OCI-LY1 (cell line): ENCODE measurements at regions not wholly inside any gene's neighbourhood (a gene's known extent, or its start where the extent isn't known, plus 50 kb on each side); places are given as distances from the start of the nearest gene placed in this dataset.

Experiments used
- H2AFZ ChIP-seq: fragments of 200-600 bp; sonication (generic), shearing (Covaris generic); 2 replicates; pipeline ENCODE4 v1.6.0; 2014; ENCODE audit warnings: antibody characterized with exemption, mild to moderate bottlenecking, low read length
- H3F3A ChIP-seq: fragments of 200-600 bp; sonication (generic), shearing (Covaris generic); 2 replicates; pipeline ENCODE4 v1.6.0; 2014; ENCODE audit warnings: mild to moderate bottlenecking, antibody characterized with exemption, low read length, moderate library complexity; ENCODE audit not compliant: insufficient read depth
- H3K27ac ChIP-seq: fragments of 200-600 bp; sonication (generic); 2 replicates; pipeline ENCODE4 v1.5.1; 2014; ENCODE audit warnings: low read length, mixed run types, mild to moderate bottlenecking, low read depth; ENCODE audit not compliant: poor library complexity, severe bottlenecking
- H3K27me3 ChIP-seq: fragments of 200-600 bp; sonication (generic); 2 replicates; pipeline ENCODE4 v1.6.0; 2014; ENCODE audit warnings: antibody characterized with exemption, mild to moderate bottlenecking, low read length, moderate library complexity; ENCODE audit not compliant: insufficient read depth
- H3K36me3 ChIP-seq: fragments of 200-600 bp; sonication (generic); 2 replicates; pipeline ENCODE4 v1.6.1; 2014; ENCODE audit warnings: mild to moderate bottlenecking, antibody characterized with exemption, low read length, moderate library complexity, mixed read lengths; ENCODE audit not compliant: insufficient read depth
- H3K4me1 ChIP-seq: fragments of 200-600 bp; sonication (generic); 2 replicates; pipeline ENCODE4 v1.5.1; 2014; ENCODE audit warnings: mild to moderate bottlenecking, low read length, moderate library complexity; ENCODE audit not compliant: insufficient read depth, severe bottlenecking
- H3K4me2 ChIP-seq: fragments of 200-600 bp; sonication (generic), shearing (Covaris generic); 2 replicates; pipeline ENCODE4 v1.6.1; 2014; ENCODE audit warnings: low read length
- H3K4me3 ChIP-seq: fragments of 200-600 bp; sonication (generic); 2 replicates; pipeline ENCODE4 v1.5.1; 2014; ENCODE audit warnings: low read length, low read depth, mild to moderate bottlenecking, mixed read lengths; ENCODE audit not compliant: poor library complexity, severe bottlenecking
- H3K79me2 ChIP-seq: fragments of 200-600 bp; shearing (Covaris generic); 2 replicates; pipeline ENCODE4 v1.6.1; 2016; ENCODE audit warnings: mixed run types, low read length, mixed read lengths; ENCODE audit not compliant: insufficient read depth
- H3K9ac ChIP-seq: fragments of 200-600 bp; sonication (generic), shearing (Covaris generic); 2 replicates; pipeline ENCODE4 v1.6.1; 2014; ENCODE audit warnings: mild to moderate bottlenecking, low read length, mixed read lengths
- H3K9me2 ChIP-seq: fragments of 200-600 bp; sonication (generic), shearing (Covaris generic); 2 replicates; pipeline ENCODE4 v1.6.1; 2014; ENCODE audit warnings: low read depth, mild to moderate bottlenecking, low read length, mixed read lengths
- H3K9me3 ChIP-seq: fragments of 200-600 bp; shearing (Covaris generic); 2 replicates; pipeline ENCODE4 v1.6.1; 2014; ENCODE audit warnings: low read length, mixed read lengths
- H4K20me1 ChIP-seq: fragments of 200-600 bp; sonication (generic), shearing (Covaris generic); 2 replicates; pipeline ENCODE4 v1.6.0; 2016; ENCODE audit warnings: mild to moderate bottlenecking, low read length; ENCODE audit not compliant: insufficient read depth
- EZH2 ChIP-seq: fragments of 200-600 bp; sonication (generic), shearing (Covaris generic); IDR thresholded peaks from 2 replicates; pipeline ENCODE4 v1.8.0; 2017; ENCODE audit warnings: borderline replicate concordance, mixed run types, mild to moderate bottlenecking, antibody characterized with exemption, low read length, moderate library complexity, mixed read lengths
- TF ChIP-seq, protein P1 (sequence below): fragments of 200-600 bp; sonication (generic), shearing (Covaris generic); IDR thresholded peaks from 2 replicates; pipeline ENCODE4 v1.5.1; 2017; ENCODE audit warnings: mild to moderate bottlenecking, antibody characterized with exemption, low read length, moderate library complexity, mixed read lengths

DNA sequence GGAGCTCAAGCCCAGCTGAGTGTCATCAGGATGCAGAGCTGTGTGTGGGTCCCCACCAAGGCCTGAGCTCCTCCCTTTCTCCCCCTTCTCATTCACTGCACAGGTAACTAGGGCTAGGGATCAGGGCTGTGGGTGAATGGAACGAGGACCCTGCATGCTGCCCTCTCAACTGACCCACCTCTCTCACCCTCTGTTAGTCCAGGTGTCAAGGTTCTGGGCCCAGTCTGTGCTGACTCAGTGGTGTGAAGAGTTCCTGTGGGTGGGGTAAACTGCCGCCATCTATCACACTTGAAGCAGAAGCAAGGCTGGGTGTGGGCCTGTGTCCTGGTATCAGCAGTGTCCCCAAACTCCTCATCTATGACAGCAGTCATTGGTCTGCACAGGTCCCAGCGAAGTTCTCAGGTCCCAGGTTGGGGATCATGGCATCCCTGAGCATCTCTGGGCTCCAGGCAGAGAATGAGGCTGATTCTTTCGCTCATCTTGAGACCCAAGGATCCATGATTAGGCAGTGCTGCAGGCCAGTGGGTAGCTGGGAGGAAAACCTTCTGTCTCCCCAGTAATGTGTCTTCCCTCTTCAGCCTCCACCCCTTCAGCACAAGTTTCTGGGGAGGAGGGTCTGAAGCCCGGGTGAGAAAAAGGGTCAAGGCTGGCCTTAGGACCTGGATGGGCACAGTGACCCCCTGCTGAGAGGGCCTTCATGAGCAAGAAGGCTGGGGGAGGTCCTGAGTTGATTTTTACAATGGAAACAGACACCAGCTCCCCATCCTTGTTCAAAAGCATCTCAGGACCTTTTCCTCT is 109.8 kb downstream of the ZNF280B start:
- TF ChIP-seq EZH2: no peak
- TF ChIP-seq, protein P1, sequence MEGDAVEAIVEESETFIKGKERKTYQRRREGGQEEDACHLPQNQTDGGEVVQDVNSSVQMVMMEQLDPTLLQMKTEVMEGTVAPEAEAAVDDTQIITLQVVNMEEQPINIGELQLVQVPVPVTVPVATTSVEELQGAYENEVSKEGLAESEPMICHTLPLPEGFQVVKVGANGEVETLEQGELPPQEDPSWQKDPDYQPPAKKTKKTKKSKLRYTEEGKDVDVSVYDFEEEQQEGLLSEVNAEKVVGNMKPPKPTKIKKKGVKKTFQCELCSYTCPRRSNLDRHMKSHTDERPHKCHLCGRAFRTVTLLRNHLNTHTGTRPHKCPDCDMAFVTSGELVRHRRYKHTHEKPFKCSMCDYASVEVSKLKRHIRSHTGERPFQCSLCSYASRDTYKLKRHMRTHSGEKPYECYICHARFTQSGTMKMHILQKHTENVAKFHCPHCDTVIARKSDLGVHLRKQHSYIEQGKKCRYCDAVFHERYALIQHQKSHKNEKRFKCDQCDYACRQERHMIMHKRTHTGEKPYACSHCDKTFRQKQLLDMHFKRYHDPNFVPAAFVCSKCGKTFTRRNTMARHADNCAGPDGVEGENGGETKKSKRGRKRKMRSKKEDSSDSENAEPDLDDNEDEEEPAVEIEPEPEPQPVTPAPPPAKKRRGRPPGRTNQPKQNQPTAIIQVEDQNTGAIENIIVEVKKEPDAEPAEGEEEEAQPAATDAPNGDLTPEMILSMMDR: no peak
- no peak overlapping the region for H3K4me3 ChIP-seq
- H3K79me2 ChIP-seq: no peaks in the 10 kb centered on the region
- H3K9ac ChIP-seq: no peak overlapping the region
- no peaks in the 10 kb centered on the region for H3K27me3 ChIP-seq
- peak overlapping the region; percentile 99 for H3K27ac ChIP-seq
- 0 out of 2 replicates have a peak, but pooled peaks cover 3% of the 10 kb centered on the region for H3K9me3 ChIP-seq
- H3F3A ChIP-seq: 0 out of 2 replicates have a peak, but pooled peaks cover 4% of the 10 kb centered on the region
- no peak overlapping the region for H3K4me2 ChIP-seq
- H4K20me1 ChIP-seq: no peaks in the 10 kb centered on the region
- peaks cover 69% of the 10 kb centered on the region for H3K4me1 ChIP-seq
- no peaks in the 10 kb centered on the region for H3K36me3 ChIP-seq
- no peaks in the 10 kb centered on the region for H3K9me2 ChIP-seq
- H2AFZ ChIP-seq: no peak overlapping the region

DNA sequence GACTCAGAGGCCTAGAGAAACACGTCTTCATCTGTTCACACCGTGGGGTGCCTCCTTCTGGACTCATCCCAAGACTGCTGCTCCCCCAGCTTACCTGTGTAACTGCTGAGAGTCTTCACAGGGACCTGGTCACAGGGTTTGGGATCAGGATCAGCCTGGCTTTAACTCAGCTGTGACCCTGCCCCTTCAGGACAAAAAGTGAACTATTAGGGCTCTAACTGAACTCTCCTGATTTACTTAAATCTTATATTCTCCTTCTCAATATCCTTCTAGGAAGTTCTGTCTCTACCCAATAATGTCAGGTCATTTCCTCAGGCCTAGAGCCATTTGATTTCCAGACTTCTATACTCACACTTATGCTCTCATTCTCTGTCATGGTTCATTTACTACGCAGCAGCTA is 108.4 kb downstream of the ZNF280B start:
- H3K36me3 ChIP-seq: no peaks in the 10 kb centered on the region
- H3K4me3 ChIP-seq: no peak overlapping the region
- H3K27me3 ChIP-seq: no peaks in the 10 kb centered on the region
- H3K9me2 ChIP-seq: no peaks in the 10 kb centered on the region
- TF ChIP-seq, protein P1: peak; percentile 11; the same call in 1 of the 2 replicates
- TF ChIP-seq EZH2: no peak
- H3K79me2 ChIP-seq: no peaks in the 10 kb centered on the region
- H4K20me1 ChIP-seq: no peaks in the 10 kb centered on the region
- no peak overlapping the region for H3K4me2 ChIP-seq
- H2AFZ ChIP-seq: no peak overlapping the region
- no peak overlapping the region for H3K9ac ChIP-seq
- peak overlapping the region; percentile 78 for H3K27ac ChIP-seq
- H3K4me1 ChIP-seq: peaks cover 70% of the 10 kb centered on the region
- H3F3A ChIP-seq: 0 out of 2 replicates have a peak, but pooled peaks cover 4% of the 10 kb centered on the region
- no peaks in the 10 kb centered on the region for H3K9me3 ChIP-seq

DNA sequence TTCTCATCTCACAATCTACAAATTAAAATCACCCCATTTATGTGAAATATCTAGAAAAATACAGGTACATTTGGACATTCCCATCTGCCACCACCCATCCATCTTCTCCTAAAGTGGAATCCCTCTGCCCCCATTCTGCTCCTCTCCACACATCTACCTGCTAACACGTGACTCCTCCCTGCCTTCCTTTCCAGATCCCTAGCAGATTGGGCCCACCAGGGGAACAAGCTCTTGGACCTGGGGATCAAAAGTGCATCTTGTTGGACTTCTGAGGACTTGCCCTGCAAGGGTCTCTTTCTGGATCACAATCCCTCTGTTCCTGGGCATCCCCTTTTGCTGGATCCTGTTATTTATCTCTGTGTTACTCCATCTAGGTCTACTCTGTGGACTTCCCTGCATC is 107.6 kb downstream of the ZNF280B start:
- Histone ChIP-seq H3K9me3 (no peaks in the 10 kb centered on the region), H4K20me1 (no peaks in the 10 kb centered on the region), H3K9ac (no peak overlapping the region), H2AFZ (no peak overlapping the region), H3K9me2 (no peaks in the 10 kb centered on the region), H3K27me3 (no peaks in the 10 kb centered on the region), H3F3A (0 out of 2 replicates have a peak, but pooled peaks cover under 1% of the 10 kb centered on the region), H3K4me2 (no peak overlapping the region), H3K27ac (peak overlapping the region; percentile 78), H3K79me2 (no peaks in the 10 kb centered on the region), H3K36me3 (no peaks in the 10 kb centered on the region), H3K4me1 (peaks cover 64% of the 10 kb centered on the region), H3K4me3 (no peak overlapping the region)
- TF ChIP-seq, protein P1: no peak
- TF ChIP-seq EZH2: no peak
